HG02678 (cell line): ENCODE measurements at regions not wholly inside any gene's neighbourhood (a gene's known extent, or its start where the extent isn't known, plus 50 kb on each side); places are given as distances from the start of the nearest gene placed in this dataset.

Experiments
- ATAC-seq: cut with Tn5 transposase; IDR thresholded peaks from one replicate; pipeline ENCODE4 v1.9.1; 2021; ENCODE audit warnings: mild to moderate bottlenecking, moderate library complexity; ENCODE audit not compliant: unreplicated experiment

DNA sequence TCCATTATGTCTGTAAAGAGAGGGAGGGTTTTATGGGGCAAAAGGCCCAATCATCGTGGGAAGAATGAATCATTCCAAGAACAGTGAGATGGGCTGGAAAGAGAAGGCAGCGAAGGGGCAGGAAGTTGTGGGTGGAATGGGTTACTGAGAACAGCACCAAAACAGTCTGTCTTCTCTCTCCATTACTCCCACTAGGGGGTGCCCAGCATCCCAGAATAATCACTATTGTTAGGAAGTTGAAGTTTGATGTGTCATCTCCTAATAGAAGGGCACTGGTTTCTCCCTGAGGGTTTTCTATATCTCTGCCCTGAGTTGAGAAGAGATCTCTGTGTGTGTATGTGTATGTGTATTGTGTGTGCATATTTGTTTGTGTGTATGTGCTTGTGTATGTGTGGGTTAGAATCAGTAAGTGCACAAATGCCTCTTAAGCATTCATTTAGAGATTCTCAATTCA is 76.6 kb upstream of the MAP4K3 start:
- peak; percentile 87 for ATAC-seq

DNA sequence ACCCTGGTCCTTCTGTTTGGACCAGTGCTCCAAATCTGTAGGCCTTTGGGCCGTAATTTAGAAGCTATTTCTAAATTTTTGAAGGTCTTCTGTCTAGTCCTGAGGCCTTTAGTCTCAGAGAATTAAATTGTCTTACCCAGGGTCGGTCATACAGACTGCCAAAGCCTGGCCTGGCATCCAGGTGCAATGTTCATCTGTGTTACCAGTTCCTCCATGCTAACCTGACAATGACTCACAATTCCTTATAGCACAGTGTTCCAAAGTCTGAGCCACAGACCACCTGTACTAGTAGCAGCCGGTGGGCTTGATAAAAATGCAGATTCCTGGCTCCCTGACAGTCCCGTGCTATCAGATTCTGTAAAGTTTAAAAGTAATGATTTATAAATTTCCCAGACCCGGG is 77.7 kb upstream of the MAP4K3 start:
- ATAC-seq: no peak

DNA sequence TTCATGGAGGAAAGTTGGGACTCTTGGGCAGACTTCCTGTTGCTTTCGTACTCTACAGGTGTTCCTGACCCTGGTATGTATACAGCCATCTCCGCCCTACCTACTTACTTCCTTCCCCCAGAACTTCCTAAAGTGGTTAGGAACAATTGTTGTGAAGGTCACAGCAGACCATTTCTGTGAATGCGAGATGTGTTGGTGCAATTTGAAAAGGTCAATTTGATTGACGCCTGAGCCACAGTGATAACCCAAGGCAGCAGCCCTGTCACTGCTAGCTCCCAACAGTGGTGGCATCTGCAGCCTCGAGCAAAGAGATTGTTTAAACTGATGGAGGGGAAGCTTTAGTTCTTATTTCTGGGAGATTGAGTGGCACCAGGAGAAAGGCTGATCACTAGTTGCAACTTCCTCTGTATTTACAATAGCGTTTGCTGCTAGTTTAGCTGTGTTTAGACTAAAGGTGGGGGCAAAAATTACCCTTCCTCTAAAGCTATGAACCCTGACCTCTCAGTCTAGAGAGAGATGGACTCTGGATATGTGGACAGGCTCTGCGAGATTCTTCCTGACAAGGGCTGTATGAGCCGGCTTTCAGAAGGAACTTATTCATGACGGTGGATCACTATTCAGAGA is 78.3 kb upstream of the MAP4K3 start:
- no peak for ATAC-seq

DNA sequence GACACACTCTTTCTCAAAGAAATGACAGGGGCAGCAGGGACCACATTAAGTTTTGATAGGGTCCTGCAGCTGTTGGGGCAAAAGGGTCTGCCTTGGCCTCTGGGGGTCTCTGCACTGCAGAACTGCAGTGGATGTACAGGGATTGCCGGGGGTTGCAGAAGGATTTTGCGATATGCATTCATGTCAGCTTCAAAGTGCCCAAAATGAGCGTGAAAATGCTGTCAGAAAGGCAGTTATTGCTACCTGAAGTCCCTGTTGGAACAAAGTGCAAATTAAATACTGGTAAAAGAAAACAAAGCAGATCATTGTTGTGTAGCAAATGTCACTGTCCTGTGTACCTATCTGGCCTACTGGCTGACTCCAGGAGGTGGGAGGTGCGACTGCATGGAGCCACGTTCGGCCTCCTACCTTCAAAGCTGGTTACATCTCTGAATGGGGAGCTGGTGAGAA is 78.8 kb upstream of the MAP4K3 start:
- no peak for ATAC-seq

DNA sequence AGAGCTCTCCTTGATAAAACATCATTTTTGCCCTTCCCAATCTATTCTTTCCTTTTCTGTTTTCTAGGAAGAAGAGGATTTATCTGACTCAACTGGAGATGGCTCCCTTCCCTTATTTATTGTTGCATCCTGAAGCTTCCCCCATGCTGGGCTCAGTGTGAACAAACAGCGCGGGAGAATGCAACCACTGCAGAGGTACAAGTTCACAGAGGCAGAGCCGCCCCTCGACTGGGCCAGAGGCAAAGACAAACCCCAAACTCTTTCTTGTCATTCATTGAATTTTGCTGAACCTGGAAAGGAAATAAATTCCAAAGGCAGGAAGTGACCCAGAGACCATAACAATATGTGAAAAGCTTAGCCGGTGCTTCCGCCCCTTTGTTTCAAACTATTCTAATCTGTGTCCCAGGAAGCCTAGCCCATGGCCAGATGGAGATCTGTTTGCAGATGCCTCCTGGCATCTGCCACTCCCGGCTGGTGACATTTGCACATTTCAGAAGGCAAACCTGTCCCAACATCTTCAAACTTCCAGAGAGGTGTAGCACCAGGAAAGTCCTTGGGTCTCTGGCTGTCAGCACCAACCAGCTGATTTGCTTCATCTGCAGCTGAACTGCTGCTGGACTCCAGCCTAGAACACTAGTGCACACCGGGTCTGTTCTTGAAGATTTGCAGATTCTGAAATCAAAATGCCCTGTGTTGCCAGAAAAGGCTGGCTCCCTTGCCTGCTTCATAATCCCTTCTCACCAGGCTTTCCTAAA is 79.4 kb upstream of the MAP4K3 start:
- no peak for ATAC-seq

DNA sequence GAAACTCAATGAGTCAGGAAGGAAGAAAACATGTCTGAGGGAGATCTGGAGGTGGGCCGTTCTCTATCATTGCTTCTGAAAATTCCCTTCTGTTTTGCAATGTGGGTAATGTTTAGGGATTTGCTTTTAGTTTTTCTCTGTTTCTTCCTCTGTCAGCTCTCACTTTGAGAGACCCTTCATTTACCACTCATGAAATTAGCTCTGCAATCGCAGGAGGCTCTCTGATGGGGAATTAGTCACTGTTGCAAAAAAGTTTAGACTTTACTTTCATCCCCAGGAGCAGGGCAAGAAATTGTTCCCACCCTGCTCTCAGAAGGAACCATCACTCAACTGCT is 80.0 kb upstream of the MAP4K3 start:
- no peak for ATAC-seq

DNA sequence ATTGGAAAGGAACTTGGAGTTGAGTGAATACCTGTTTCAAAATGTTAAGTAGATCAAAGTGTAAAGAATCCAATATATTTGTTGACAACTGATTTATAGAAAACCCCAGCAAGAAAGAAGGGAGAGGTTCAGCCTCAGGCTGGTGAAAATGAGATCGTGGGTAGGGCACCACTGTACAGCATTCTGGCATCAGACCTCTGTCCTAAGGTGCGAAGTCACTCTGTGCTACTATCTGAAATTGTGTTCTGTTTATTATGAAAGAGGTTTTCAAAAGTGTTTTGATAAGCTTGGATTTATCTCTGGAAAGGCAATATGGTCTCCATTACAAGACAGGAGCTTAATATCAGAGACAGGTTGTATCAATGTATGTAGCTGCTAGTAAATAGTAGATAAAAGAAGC is 80.5 kb upstream of the MAP4K3 start:
- ATAC-seq: no peak

DNA sequence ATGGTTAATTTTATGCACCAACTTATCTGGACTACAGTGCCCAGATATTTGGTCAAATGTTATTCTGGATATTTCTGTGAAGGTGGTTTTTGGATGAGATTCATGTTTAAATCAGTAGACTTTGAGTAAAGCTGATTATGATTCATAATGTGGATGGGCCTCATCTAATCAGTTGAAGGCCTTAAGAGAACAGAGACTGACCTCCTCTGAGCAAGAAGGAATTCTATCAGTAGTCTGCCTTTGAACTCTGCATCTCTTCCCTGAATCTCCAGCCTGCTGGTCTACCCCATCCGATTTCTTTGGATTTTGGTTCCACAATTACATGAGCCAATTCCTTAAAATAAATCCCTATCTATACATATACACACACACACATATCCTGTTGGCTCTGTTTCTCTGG is 82.8 kb upstream of the MAP4K3 start:
- ATAC-seq: no peak

DNA sequence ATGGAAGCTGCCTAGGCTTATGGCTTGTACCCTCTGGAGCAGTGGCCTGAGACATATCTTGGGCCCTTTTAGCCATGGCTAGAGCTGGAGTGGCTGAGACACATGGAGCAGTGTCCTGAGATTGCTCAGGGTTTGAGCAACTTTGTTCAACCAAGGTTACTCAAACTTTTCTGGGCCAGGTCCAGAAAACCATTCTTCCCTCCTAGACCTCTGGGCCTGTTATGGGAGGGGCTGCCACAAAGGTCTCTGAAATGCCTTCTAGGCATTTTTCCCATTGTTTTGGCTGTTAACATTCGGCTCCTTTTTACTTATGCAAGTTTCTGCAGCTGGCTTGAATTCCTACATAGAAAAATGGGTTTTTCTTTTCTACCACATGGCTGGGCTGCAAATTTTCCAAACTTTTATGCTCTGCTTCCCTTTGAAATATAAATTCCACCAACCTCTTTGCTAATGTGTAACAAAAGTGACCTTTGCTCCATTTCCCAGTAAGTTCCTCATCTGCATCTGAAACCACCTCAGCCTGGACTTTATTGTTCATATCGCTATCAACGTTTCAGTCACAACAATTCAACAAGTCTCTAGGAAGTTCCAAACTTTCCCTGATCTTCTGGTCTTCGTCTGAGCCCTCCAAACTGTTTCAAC is 84.9 kb upstream of the MAP4K3 start:
- no peak for ATAC-seq

DNA sequence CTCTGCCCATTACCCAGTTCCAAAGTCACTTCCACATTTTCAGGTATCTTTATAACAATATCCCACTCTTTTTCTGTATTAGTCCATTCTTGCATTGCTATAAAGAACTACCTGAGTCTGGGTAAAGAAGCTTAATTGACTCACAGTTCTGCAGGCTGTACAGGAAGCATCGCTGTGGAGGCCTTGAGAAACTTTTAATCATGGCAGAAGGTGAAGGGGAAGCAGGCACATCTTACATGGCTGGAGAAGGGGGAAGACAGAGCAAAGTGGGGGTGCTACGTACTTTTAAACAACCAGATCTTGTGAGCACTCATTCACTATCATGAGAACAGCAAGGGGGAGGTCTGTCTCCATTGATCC is 85.4 kb upstream of the MAP4K3 start:
- ATAC-seq: no peak

DNA sequence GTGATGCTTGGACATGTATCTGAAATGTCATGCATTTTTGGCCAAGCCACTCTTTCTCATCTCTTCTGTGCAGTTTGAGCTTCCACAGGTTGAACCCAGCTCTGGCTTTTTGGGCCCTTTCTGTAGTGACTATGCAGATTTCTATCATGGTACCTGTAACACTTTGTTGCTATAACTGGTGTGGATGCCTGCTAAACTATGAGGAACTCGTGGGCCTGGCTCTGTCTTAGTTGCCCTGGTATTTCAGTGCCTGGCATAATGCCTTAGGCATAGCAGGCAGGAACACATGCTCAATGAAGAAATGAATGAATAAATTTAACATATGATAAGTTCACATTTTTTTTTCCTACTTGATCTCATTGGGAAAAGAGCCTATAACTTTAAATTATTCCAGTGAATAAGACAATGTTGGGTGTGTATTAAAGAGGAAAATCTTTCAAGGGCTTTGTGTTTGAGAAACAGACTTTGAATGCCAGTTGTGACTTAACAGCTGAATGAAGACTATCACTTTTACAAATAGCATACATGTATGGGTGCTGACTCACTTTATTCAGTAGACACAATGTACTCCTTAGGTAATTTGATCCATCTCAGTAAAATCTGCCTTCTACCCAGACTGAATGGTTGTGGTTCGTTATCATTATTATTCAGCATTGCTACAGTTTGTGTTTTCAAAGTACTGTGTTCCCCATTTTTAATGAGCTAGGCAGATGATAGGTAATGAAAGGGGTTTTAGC is 86.4 kb upstream of the MAP4K3 start:
- no peak for ATAC-seq

DNA sequence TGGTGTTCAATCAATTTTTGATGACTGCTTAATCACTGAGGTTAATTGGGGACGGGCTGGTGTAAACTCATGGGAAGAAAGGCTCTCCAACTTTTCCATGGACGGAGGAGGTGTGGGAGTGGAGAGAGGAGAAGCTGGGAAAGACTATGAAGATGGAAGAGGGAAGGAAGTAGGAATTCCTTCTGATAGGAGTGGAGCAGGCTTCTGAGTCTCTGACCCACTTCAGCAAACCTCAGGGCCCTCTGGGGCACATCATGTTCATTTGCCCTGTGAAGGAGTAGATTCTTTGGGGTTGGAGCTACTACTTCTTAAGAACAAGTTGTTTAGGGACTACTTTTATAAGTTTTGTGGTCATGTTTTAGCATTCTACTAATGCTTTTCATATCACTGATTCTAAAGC is 87.0 kb upstream of the MAP4K3 start:
- ATAC-seq: no peak

DNA sequence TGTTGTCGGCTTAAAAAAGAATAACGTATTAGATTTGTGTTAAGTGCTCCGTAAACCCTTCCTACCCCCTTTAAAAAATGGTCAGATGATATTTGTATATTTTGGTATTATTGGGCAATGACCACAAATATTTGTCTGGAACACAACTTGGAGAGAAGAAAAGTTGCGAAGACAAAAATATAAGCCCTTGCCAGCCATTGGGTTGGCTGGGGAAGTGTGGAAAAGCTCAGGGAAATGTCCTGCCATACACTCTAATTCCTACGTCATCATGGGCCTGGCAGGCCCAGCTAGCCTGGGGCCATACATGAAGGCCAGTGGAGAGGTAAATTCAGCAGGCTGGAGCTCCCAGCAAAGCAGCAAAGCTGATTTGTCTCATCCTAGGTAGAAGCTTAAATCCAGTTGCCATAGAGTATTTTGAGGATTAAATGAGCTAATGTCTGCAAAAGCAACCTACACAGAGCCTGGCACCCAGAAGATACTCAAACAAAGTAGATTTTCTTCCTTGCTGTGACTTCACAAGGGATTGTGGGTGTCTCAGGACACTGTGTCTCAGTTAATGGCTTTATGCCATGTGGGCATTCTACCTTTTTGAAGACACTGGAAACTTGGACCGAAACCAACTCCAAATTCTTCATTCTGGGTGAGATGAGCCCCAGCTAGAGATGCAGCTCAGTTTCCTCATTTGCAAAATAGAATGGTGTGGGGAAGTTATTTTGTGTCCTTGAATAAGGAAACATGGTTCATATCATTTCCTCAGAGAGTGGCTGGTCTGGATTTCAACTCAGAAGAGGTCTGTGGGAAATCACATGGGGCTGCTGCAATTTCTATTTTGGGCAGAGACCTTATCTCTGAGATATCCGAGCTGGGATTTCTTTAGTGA is 87.9 kb upstream of the MAP4K3 start:
- ATAC-seq: no peak

DNA sequence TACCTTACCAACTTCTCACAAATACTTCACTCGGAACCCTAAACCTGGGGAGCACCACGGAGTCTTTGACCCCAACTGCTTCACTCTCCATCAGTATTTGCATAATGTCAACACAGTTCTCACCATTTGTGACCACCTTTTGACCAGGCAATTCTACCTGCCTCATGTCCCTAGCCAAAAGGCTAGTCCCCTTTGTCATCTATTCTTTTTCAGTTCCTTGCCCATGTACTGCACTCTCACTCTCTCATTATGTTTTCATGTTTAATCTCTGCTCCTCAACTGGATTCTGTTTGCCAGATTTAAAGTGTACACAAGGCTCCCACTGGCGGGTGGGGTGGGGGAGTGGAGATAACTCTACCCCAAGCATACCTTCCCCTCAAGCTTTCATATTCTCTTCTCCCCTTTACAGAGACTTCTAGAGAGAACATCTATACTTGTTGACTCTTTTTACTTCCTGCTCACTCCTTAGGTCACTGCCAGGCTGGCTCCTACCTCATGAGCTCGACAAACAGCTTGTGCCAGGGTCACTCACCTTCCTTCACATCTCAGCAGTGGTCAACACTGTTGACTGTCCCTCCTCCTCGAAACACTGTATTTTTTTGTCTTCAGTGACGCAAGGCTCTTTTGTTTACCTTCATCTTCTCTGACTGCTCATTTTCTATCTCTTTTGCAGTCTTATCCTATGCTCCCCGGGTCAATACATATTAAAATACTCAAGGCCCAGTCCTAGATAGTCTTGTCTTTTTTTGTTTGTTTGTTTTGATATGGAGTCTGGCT is 88.7 kb upstream of the MAP4K3 start:
- ATAC-seq: no peak

DNA sequence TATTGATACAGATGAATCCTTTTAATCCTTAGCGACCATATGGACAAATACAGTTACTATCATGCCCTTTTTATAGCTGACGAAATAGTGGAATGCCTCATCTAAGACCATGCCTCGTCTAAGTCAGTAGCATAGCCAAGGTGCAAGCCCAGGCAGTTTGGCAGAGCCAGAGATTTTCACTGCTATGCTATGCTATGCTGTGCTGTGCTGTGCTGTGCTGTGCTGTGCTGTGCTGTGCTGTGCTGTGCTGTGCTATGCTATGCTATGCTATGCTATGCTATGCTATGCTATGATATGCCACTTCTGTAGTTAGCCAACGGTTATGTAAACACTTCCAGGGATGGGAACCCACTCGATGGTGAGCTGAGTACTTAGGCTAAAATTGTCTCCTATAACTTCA is 91.6 kb upstream of the MAP4K3 start:
- no peak for ATAC-seq

DNA sequence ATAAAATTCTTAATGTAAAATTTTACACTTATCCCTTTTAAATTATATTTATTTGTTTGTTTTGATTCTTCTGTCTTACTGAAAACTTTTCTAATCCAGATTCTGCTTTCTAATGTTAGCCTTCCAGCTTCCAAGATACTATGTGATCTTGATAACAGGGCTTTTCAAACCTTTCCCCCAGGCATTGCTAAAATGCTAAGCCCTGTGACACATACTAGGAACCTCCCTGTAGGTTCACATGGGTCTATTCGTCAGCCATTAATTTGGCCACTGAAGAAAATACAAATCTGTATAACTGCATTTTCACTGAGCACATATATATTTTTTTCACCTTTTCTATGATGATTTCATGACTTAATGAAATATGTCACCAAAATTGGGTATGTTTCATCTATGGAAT is 92.8 kb upstream of the MAP4K3 start:
- no peak for ATAC-seq

DNA sequence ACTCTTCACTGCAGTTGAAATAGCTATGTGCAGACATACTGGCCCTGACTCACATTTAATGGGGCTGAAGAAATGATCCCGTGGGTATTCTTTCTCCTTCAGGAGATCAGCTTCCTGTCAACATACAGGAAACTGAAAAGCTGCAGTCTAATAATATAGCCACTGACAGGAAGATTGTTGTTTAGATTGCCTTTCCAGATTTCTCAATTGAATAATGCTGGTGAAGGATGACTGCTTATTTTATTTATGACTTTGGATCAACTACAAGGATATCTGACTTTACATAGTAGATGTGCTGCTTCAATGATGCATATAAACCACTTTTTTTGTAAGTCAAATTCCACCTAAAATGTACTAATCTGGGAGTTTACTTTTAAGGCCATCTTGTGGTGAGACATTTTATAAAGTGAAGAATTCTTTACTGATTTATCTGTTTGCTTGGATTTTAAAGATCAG is 93.4 kb upstream of the MAP4K3 start:
- ATAC-seq: no peak

DNA sequence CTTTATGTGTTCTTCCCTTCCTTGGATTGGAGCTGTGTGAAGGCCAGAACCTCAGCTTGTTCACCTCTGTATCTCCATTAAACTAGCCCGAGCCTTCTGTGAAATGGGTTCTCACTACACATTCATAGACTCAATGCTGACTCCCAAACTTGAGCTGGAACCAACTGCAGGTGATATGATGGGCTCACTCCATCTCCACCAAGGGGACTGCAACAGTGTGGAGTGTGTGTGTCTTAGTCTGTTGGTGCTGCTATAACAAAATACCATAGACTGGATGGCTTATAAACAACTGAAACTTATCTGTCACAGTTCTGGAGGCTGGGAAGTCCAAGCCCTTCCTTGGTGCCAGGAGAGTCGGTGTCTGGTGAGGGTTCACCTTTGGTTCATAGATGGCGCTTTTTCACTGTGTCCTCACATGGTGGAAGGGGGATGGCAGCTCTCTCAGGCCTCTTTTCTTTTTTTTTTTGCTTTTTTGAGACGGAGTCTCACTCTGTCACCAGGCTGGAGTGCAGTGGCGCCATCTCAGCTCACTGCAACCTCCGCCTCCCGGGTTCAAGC is 94.2 kb upstream of the MAP4K3 start:
- ATAC-seq: no peak

DNA sequence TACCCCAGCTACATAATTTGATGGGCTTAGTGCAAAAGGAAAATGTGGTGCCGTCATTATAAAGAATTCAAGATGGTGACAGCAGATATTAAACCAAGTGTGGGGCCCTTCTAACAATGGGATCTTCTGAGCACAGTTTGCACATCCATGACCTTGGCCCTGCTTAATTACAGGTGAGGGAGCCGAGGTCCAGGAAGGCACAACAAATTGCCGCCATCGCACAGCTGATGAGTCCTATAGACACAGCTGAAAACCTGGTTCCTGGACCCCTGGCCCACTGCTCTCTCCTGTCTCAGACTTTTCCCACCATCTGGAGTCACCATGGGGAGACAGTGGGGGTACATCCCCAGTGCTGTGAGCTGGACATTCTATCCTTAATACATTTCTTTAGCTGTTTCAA is 95.8 kb upstream of the MAP4K3 start:
- no peak for ATAC-seq
